Activated CD8-positive, alpha-beta T cell treated with anti-CD3 and anti-CD28 coated beads for 36 hours (primary cell): ENCODE measurements at regions not wholly inside any gene's neighbourhood (a gene's known extent, or its start where the extent isn't known, plus 50 kb on each side); places are given as distances from the start of the nearest gene placed in this dataset.

Experiments
- ATAC-seq: fragments of 200-7000 bp; cut with Tn5 transposase; one replicate; pipeline ENCODE4 v1.10.0; 2021; ENCODE audit warnings: mild to moderate bottlenecking, moderate library complexity
- CTCF ChIA-PET: fragments of 350-600 bp; sonication (Branson Sonifier 250); formaldehyde crosslinking; loops from one replicate; lab custom pipeline; 2021; ENCODE audit warnings: antibody characterized with exemption; lab: Charles Lee
- POLR2A ChIA-PET: fragments of 350-600 bp; sonication (Branson Sonifier 250); formaldehyde crosslinking; loops from one replicate; lab custom pipeline; 2021; ENCODE audit warnings: antibody characterized with exemption; lab: Charles Lee
- DNase-seq: peaks from one replicate; pipeline ENCODE4 v3.0.0-alpha.2; 2020
- H3K27ac Mint-ChIP-seq: one replicate; pipeline ENCODE4 v1.8.0; 2021; ENCODE audit warnings: mild to moderate bottlenecking, mixed read lengths
- H3K27me3 Mint-ChIP-seq: one replicate; pipeline ENCODE4 v1.8.0; 2021; ENCODE audit warnings: mixed read lengths
- H3K36me3 Mint-ChIP-seq: one replicate; pipeline ENCODE4 v1.8.0; 2021; ENCODE audit warnings: low read depth, mixed read lengths
- H3K4me1 Mint-ChIP-seq: one replicate; pipeline ENCODE4 v1.8.0; 2021; ENCODE audit warnings: low read depth, mixed read lengths
- H3K4me3 Mint-ChIP-seq: one replicate; pipeline ENCODE4 v1.8.0; 2021; ENCODE audit warnings: mild to moderate bottlenecking, moderate library complexity, mixed read lengths
- H3K9me3 Mint-ChIP-seq: one replicate; pipeline ENCODE4 v1.8.0; 2021; ENCODE audit warnings: mixed read lengths
- intact Hi-C: fragments of 100-400 bp; cut with micrococcal nuclease; formaldehyde crosslinking; loops from one replicate; pipeline ENCODE4 v1.10.0; 2022
- TF ChIP-seq, protein P1 (sequence below): fragments of 200-600 bp; IDR thresholded peaks from one replicate; pipeline ENCODE4 v1.8.0; 2022; ENCODE audit warnings: antibody characterized with exemption, mild to moderate bottlenecking

DNA sequence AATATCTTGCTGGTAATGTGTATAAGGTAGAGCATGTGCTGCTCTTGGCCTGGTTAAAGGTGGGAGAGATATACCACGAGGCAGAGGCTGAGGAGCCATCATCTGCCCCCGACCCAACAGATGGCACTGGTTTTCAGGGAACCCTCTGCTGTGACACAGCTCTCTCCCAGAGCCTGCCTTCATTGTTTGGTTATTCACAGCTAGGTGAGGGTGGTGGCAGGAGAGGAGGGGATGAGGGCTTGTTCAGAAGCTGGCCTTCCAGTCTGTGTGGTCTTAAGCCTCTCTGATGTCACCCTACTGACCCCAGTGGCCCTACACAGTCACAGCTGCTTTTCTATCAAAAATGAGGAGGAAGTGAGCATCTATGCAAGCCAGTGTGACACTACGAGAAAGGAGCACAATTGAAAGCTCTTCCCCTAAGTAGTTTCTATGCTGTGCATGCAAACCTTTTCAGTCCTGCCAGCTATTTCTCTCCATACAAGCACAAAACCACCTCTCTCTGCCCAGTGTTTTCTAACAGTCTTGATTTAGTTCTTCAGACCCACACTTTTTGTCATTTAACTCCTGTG lies 258.4 kb upstream of the AGTR1 start:
- CTCF ChIA-PET = no interaction called here

DNA sequence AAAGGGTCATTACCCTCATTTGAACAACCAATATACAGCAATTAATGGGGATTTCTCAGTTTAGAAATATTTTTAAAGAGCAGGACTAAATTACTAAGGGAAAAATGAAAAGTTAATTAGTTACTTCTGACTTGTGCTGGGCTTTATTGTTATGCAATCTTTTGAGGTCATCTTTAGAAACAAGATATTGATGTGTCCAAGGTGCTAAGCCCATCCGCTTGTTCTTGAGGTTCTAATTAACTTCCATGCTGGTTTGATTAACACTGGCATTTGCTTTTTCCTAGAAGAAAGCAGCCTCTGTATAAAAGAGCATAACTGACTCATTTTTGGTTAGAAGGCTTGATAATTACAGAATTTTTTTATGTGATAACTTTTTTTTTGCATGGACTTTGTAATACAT lies 256.5 kb upstream of the AGTR1 start:
- TF ChIP-seq, protein P1, sequence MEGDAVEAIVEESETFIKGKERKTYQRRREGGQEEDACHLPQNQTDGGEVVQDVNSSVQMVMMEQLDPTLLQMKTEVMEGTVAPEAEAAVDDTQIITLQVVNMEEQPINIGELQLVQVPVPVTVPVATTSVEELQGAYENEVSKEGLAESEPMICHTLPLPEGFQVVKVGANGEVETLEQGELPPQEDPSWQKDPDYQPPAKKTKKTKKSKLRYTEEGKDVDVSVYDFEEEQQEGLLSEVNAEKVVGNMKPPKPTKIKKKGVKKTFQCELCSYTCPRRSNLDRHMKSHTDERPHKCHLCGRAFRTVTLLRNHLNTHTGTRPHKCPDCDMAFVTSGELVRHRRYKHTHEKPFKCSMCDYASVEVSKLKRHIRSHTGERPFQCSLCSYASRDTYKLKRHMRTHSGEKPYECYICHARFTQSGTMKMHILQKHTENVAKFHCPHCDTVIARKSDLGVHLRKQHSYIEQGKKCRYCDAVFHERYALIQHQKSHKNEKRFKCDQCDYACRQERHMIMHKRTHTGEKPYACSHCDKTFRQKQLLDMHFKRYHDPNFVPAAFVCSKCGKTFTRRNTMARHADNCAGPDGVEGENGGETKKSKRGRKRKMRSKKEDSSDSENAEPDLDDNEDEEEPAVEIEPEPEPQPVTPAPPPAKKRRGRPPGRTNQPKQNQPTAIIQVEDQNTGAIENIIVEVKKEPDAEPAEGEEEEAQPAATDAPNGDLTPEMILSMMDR = no peak
- intact Hi-C loops = no loop called here
- Mint-ChIP-seq H3K27ac (no peak overlapping the region), H3K9me3 (peaks cover 6% of the 10 kb centered on the region), H3K27me3 (no peaks in the 10 kb centered on the region), H3K4me1 (no peaks in the 10 kb centered on the region), H3K36me3 (no peaks in the 10 kb centered on the region), H3K4me3 (no peak overlapping the region)
- no peak for DNase-seq
- ATAC-seq = no peak
- CTCF ChIA-PET = no interaction called here
- POLR2A ChIA-PET = no interaction called here

More for the DNA sequence above, 258.4 kb upstream of the AGTR1 start:
- no peak for DNase-seq
- no peak for ATAC-seq
- TF ChIP-seq, protein P1 = no peak
- Mint-ChIP-seq H3K27ac (no peak overlapping the region), H3K27me3 (no peaks in the 10 kb centered on the region), H3K4me3 (no peak overlapping the region), H3K9me3 (peaks cover 6% of the 10 kb centered on the region), H3K36me3 (no peaks in the 10 kb centered on the region), H3K4me1 (no peaks in the 10 kb centered on the region)
- POLR2A ChIA-PET = no interaction called here
- intact Hi-C loops = no loop called here

DNA sequence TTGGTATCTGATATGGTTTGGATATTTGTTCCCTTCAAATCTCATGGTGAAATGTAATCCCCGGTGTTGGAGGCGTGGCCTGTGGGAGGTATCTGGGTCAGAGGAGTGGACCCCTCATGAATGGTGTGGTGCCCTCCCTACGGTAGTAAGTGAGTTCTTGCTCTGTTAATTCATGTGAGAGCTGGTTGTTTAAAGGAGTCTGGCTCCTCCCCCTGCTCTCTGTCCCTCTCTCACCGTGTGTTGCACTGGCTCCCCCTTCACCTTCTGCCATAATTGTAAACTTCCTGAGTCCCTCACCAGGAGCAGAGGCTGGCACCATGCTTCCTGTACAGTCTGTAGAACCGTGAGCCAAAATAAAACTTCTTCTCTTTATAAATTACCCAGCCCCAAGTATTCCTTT lies 246.9 kb upstream of the AGTR1 start:
- H3K27me3 Mint-ChIP-seq = no peaks in the 10 kb centered on the region
- TF ChIP-seq, protein P1 = no peak
- no peaks in the 10 kb centered on the region for H3K9me3 Mint-ChIP-seq
- H3K27ac Mint-ChIP-seq = no peak overlapping the region
- DNase-seq = no peak
- CTCF ChIA-PET = no interaction called here
- no peak for ATAC-seq
- H3K36me3 Mint-ChIP-seq = no peaks in the 10 kb centered on the region
- POLR2A ChIA-PET = no interaction called here
- no peaks in the 10 kb centered on the region for H3K4me1 Mint-ChIP-seq
- intact Hi-C loops = no loop called here
- H3K4me3 Mint-ChIP-seq = no peak overlapping the region

DNA sequence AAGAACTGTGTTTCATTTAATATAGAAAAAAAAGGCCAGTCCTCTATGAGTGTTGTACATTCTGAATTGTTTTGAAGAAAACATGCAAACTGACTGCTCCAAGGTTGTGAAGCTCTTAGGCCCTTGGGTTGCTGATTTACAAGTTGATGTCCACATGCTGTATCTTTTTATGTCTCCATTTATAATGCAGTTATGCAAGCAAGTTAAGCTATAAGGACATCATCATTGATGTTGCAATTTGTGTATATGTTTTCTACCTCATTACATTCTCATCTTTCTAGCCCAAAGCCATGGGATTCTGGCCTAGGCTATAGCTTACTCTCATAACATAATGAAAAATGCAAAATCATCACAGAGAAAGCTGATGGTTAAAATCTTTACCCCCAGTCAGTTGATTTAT lies 245.7 kb upstream of the AGTR1 start:
- H3K9me3 Mint-ChIP-seq = no peaks in the 10 kb centered on the region
- ChIA-PET CTCF (no interaction called here), POLR2A (no interaction called here)
- no peaks in the 10 kb centered on the region for H3K27me3 Mint-ChIP-seq
- intact Hi-C loops = no loop called here
- DNase-seq (no peak), ATAC-seq (no peak)
- no peaks in the 10 kb centered on the region for H3K36me3 Mint-ChIP-seq
- TF ChIP-seq, protein P1 = no peak
- H3K4me3 Mint-ChIP-seq = no peak overlapping the region
- H3K4me1 Mint-ChIP-seq = no peaks in the 10 kb centered on the region
- no peak overlapping the region for H3K27ac Mint-ChIP-seq

DNA sequence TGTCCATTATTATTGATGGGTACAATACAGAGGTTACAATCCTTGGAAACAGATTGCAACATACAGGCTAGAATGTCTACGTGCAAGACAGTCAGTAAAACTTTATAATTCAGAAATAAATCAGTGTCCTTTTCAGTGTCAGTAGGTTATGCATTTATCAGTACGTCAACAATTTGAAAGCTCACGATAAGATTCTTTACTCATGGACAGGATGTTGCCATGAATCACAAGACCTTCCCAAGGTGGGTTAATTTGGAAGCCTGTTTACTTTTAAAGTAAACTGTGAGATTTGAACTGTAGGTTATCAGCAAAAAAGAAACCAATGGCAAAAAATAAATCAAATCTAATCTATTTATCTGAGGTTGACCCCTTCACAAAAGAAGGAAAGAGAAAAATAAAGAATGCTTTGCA lies 243.9 kb upstream of the AGTR1 start:
- intact Hi-C loops = no loop called here
- H3K9me3 Mint-ChIP-seq = no peaks in the 10 kb centered on the region
- DNase-seq = no peak

More for the DNA sequence above, 243.9 kb upstream of the AGTR1 start:
- Mint-ChIP-seq H3K36me3 (no peaks in the 10 kb centered on the region), H3K27ac (no peak overlapping the region), H3K27me3 (no peaks in the 10 kb centered on the region), H3K4me3 (no peak overlapping the region), H3K4me1 (no peaks in the 10 kb centered on the region)
- ChIA-PET CTCF (no interaction called here), POLR2A (no interaction called here)
- TF ChIP-seq, protein P1 = no peak
- no peak for ATAC-seq
